GM23248 (cell line): ENCODE measurements at regions not wholly inside any gene's neighbourhood (a gene's known extent, or its start where the extent isn't known, plus 50 kb on each side); places are given as distances from the start of the nearest gene placed in this dataset.

Source experiments
- EZH2 ChIP-seq: fragments of 200-600 bp; sonication (generic); IDR thresholded peaks from 2 replicates; pipeline ENCODE4 v1.6.1; 2018; ENCODE audit warnings: antibody characterized with exemption, mild to moderate bottlenecking; ENCODE audit not compliant: insufficient read depth, poor library complexity, severe bottlenecking
- EZH2phosphoT487 ChIP-seq: fragments of 200-600 bp; sonication (generic); IDR thresholded peaks from 2 replicates; pipeline ENCODE4 v1.6.1; 2018; ENCODE audit warnings: antibody characterized with exemption, moderate library complexity, mild to moderate bottlenecking, low read depth; ENCODE audit not compliant: insufficient read depth

DNA sequence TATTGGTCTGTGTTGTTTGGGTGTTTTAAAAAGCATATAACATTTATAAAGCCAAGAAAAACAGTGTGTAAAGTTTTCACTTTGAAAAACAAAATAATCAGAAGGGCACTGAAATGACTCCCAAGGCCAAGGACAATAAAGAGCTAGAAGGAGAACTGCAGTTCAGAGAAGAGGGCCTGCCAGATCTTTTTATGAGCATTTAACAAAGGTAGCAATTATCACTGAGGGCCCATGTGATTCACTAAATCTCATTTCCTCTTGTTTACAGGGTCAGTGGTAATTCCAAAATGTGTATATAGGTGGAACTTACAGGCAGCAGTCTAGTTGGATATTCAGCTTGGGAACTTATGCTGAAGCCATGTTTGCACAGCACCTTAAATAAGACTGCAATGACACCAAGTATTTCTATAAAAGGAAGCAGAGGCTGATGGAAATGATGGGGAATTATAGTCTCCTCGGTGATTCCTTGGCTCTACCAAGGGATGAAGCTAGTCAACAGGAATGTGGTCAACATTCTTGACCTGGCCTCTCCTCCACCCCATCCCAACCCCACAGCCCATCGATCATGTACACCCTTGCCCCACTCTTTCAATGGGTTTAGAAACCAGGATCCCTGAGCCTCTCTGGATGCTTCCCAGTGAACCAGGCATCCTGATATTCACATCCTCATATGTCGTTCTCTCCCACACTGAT, 54.4 kb upstream of the THUMPD3 start:
- TF ChIP-seq EZH2 (no peak), EZH2phosphoT487 (no peak)
